ENCODE measurements at regions not wholly inside any gene's neighbourhood (a gene's known extent, or its start where the extent isn't known, plus 50 kb on each side); places are given as distances from the start of the nearest gene placed in this dataset.

- TF ChIP-seq CTCF (IDR thresholded peaks at IDR 0.05) = no peak
- Histone ChIP-seq H3K9me3 (no peaks in the 10 kb centered on the region), H3K36me3 (no peaks in the 10 kb centered on the region), H3K4me3 (no peak overlapping the region), H3K4me1 (ENCODE audit: control insufficient read depth in 1 of 2, low read depth in 2 of 2) (no peaks in the 10 kb centered on the region), H3K27me3 (replicated peaks; ENCODE audit: insufficient read depth) (no peaks in the 10 kb centered on the region), H3K27ac (no peak overlapping the region)
- DNase-seq (ENCODE audit: low spot score) (no peak), ATAC-seq (ENCODE audit: insufficient number of reproducible peaks, low FRiP score, low read depth) (no peak)
Measured at GRCh38 chr1:233791721-233792120, 112.8 kb upstream of the SLC35F3 start.

- no peak overlapping the region for H3K27ac ChIP-seq
Measured at GRCh38 chr1:233794863-233795262, 109.6 kb upstream of the SLC35F3 start.

GRCh38 chr1:233796146-233796783, 108.2 kb upstream of the SLC35F3 start:
- no peaks in the 10 kb centered on the region for H3K27me3 ChIP-seq (replicated peaks; ENCODE audit: insufficient read depth)
- ATAC-seq (ENCODE audit: insufficient number of reproducible peaks, low FRiP score, low read depth) = no peak
- TF ChIP-seq CTCF (IDR thresholded peaks at IDR 0.05) = no peak
- no peaks in the 10 kb centered on the region for H3K36me3 ChIP-seq
- no peak for DNase-seq (ENCODE audit: low spot score)
- H3K4me1 ChIP-seq (ENCODE audit: control insufficient read depth in 1 of 2, low read depth in 2 of 2) = no peaks in the 10 kb centered on the region
- H3K4me3 ChIP-seq = no peak overlapping the region
- no peak overlapping the region for H3K27ac ChIP-seq
- no peaks in the 10 kb centered on the region for H3K9me3 ChIP-seq

More at GRCh38 chr1:233794863-233795262, 109.6 kb upstream of the SLC35F3 start:
- Histone ChIP-seq H3K27me3 (replicated peaks; ENCODE audit: insufficient read depth) (no peaks in the 10 kb centered on the region), H3K4me3 (no peak overlapping the region), H3K9me3 (no peaks in the 10 kb centered on the region), H3K36me3 (no peaks in the 10 kb centered on the region), H3K4me1 (ENCODE audit: control insufficient read depth in 1 of 2, low read depth in 2 of 2) (no peaks in the 10 kb centered on the region)
- no peak for DNase-seq (ENCODE audit: low spot score)
- ATAC-seq (ENCODE audit: insufficient number of reproducible peaks, low FRiP score, low read depth) = no peak
- TF ChIP-seq CTCF (IDR thresholded peaks at IDR 0.05) = no peak

GRCh38 chr1:233802611-233803010, 101.9 kb upstream of the SLC35F3 start:
- Histone ChIP-seq H3K27ac (no peak overlapping the region), H3K4me1 (ENCODE audit: control insufficient read depth in 1 of 2, low read depth in 2 of 2) (no peaks in the 10 kb centered on the region), H3K4me3 (no peak overlapping the region), H3K36me3 (no peaks in the 10 kb centered on the region), H3K27me3 (replicated peaks; ENCODE audit: insufficient read depth) (no peaks in the 10 kb centered on the region), H3K9me3 (peaks cover 4% of the 10 kb centered on the region)
- DNase-seq (ENCODE audit: low spot score) = no peak
- no peak for TF ChIP-seq CTCF (IDR thresholded peaks at IDR 0.05)
- no peak for ATAC-seq (ENCODE audit: insufficient number of reproducible peaks, low FRiP score, low read depth)

GRCh38 chr1:233805786-233806185, 98.7 kb upstream of the SLC35F3 start:
- DNase-seq (ENCODE audit: low spot score) = no peak
- H3K27me3 ChIP-seq (replicated peaks; ENCODE audit: insufficient read depth) = no peaks in the 10 kb centered on the region
- no peak overlapping the region for H3K4me3 ChIP-seq
- no peak overlapping the region for H3K27ac ChIP-seq
- ATAC-seq (ENCODE audit: insufficient number of reproducible peaks, low FRiP score, low read depth) = no peak
- H3K36me3 ChIP-seq = no peaks in the 10 kb centered on the region
- TF ChIP-seq CTCF (IDR thresholded peaks at IDR 0.05) = no peak
- no peaks in the 10 kb centered on the region for H3K4me1 ChIP-seq (ENCODE audit: control insufficient read depth in 1 of 2, low read depth in 2 of 2)
- peaks cover 4% of the 10 kb centered on the region for H3K9me3 ChIP-seq
